ENCODE measurements at regions not wholly inside any gene's neighbourhood (a gene's known extent, or its start where the extent isn't known, plus 50 kb on each side); places are given as distances from the start of the nearest gene placed in this dataset.

GRCh38 chr3:76470285-76470684, 569.6 kb upstream of the ROBO2 start:
- DNase-seq (ENCODE audit: insufficient read length, low spot score) (no peak), FAIRE-seq (no peak)
- no peak for TF ChIP-seq CTCF (IDR thresholded peaks at IDR 0.05; ENCODE audit: insufficient read depth, missing control alignments)

- TF ChIP-seq CTCF (IDR thresholded peaks at IDR 0.05; ENCODE audit: insufficient read depth, missing control alignments), result no peak
- no peak for FAIRE-seq
- no peak for DNase-seq (ENCODE audit: insufficient read length, low spot score)
These were observed 565.3 kb upstream of the ROBO2 start for GRCh38 chr3:76474632-76475031.

- DNase-seq (ENCODE audit: insufficient read length, low spot score), result no peak
- no peak for FAIRE-seq
- TF ChIP-seq CTCF (IDR thresholded peaks at IDR 0.05; ENCODE audit: insufficient read depth, missing control alignments), result no peak
These were observed 560.7 kb upstream of the ROBO2 start for GRCh38 chr3:76479161-76479650.

- DNase-seq (ENCODE audit: insufficient read length, low spot score) (no peak), FAIRE-seq (peak; percentile 90)
- no peak for TF ChIP-seq CTCF (IDR thresholded peaks at IDR 0.05; ENCODE audit: insufficient read depth, missing control alignments)
These were observed 557.4 kb upstream of the ROBO2 start for GRCh38 chr3:76482510-76482909.

GRCh38 chr3:76487446-76487845, 552.5 kb upstream of the ROBO2 start:
- TF ChIP-seq CTCF (IDR thresholded peaks at IDR 0.05; ENCODE audit: insufficient read depth, missing control alignments), result no peak
- no peak for FAIRE-seq
- DNase-seq (ENCODE audit: insufficient read length, low spot score), result no peak

- DNase-seq (ENCODE audit: insufficient read length, low spot score) (no peak), FAIRE-seq (no peak)
- no peak for TF ChIP-seq CTCF (IDR thresholded peaks at IDR 0.05; ENCODE audit: insufficient read depth, missing control alignments)
These were observed 549.8 kb upstream of the ROBO2 start for GRCh38 chr3:76490064-76490463.

GRCh38 chr3:76495216-76495615, 544.7 kb upstream of the ROBO2 start:
- DNase-seq (ENCODE audit: insufficient read length, low spot score) (no peak), FAIRE-seq (no peak)
- no peak for TF ChIP-seq CTCF (IDR thresholded peaks at IDR 0.05; ENCODE audit: insufficient read depth, missing control alignments)

All from D721Med (cell line).